H9 (cell line): ENCODE measurements at regions not wholly inside any gene's neighbourhood (a gene's known extent, or its start where the extent isn't known, plus 50 kb on each side); places are given as distances from the start of the nearest gene placed in this dataset.

Experiments
- DNase-seq: peaks from one replicate; pipeline ENCODE4 v3.0.0-alpha.2; 2017
- H2AFZ ChIP-seq: one replicate; pipeline ENCODE4 v1.6.1; 2013; ENCODE audit warnings: mild to moderate bottlenecking, low read length, control low read depth, moderate library complexity
- H2AK5ac ChIP-seq: 2 replicates; pipeline ENCODE4 v1.6.1; 2013; ENCODE audit warnings: low read length, control low read depth, mixed read lengths; ENCODE audit not compliant: insufficient read length
- H2BK120ac ChIP-seq: one replicate; pipeline ENCODE4 v1.6.1; 2013; ENCODE audit warnings: low read depth, mild to moderate bottlenecking, low read length, control low read depth, inconsistent platforms; ENCODE audit not compliant: poor library complexity, severe bottlenecking
- H2BK12ac ChIP-seq: 2 replicates; pipeline ENCODE4 v1.6.1; 2013; ENCODE audit warnings: low read length, control low read depth, mixed read lengths, low read depth; ENCODE audit not compliant: insufficient read length
- H2BK15ac ChIP-seq: 2 replicates; pipeline ENCODE4 v1.6.1; 2013; ENCODE audit warnings: low read depth, low read length, control low read depth
- H2BK20ac ChIP-seq: one replicate; pipeline ENCODE4 v1.6.1; 2013; ENCODE audit warnings: low read depth, mild to moderate bottlenecking, low read length, control low read depth, inconsistent platforms; ENCODE audit not compliant: poor library complexity, severe bottlenecking
- H2BK5ac ChIP-seq: 2 replicates; pipeline ENCODE4 v1.6.1; 2013; ENCODE audit warnings: low read length, control low read depth, mixed read lengths; ENCODE audit not compliant: insufficient read length
- H3K14ac ChIP-seq: 2 replicates; pipeline ENCODE4 v1.6.1; 2013; ENCODE audit warnings: low read length, control low read depth; ENCODE audit not compliant: insufficient read depth
- H3K18ac ChIP-seq: 2 replicates; pipeline ENCODE4 v1.6.1; 2013; ENCODE audit warnings: low read depth, mild to moderate bottlenecking, mixed read lengths, low read length, control low read depth; ENCODE audit not compliant: insufficient read length
- H3K23ac ChIP-seq: 2 replicates; pipeline ENCODE4 v1.6.1; 2013; ENCODE audit warnings: low read length, control low read depth, mixed read lengths, low read depth; ENCODE audit not compliant: insufficient read length
- H3K23me2 ChIP-seq: 2 replicates; pipeline ENCODE4 v1.6.1; 2013; ENCODE audit warnings: low read depth, mild to moderate bottlenecking, mixed read lengths, low read length, control low read depth; ENCODE audit not compliant: insufficient read length, poor library complexity, severe bottlenecking
- H3K27ac ChIP-seq: 2 replicates; pipeline ENCODE4 v1.5.1; 2013; ENCODE audit warnings: low read length, control low read depth, mixed read lengths, low read depth; ENCODE audit not compliant: insufficient read length
- H3K27me3 ChIP-seq: 2 replicates; pipeline ENCODE4 v1.6.1; 2013; ENCODE audit warnings: low read length, control low read depth, inconsistent platforms; ENCODE audit not compliant: insufficient read depth
- H3K4ac ChIP-seq: 2 replicates; pipeline ENCODE4 v1.6.1; 2013; ENCODE audit warnings: low read depth, mild to moderate bottlenecking, control low read depth, inconsistent platforms, low read length, moderate library complexity
- H3K4me1 ChIP-seq: 2 replicates; pipeline ENCODE4 v1.6.1; 2013; ENCODE audit warnings: low read length, control low read depth, inconsistent platforms; ENCODE audit not compliant: insufficient read depth
- H3K4me2 ChIP-seq: 2 replicates; pipeline ENCODE4 v1.6.1; 2013; ENCODE audit warnings: low read length, control low read depth, mixed read lengths; ENCODE audit not compliant: insufficient read length, insufficient read depth
- H3K56ac ChIP-seq: 2 replicates; pipeline ENCODE4 v1.6.1; 2013; ENCODE audit warnings: low read depth, mild to moderate bottlenecking, mixed read lengths, low read length, control low read depth; ENCODE audit not compliant: insufficient read length
- H3K79me1 ChIP-seq: 2 replicates; pipeline ENCODE4 v1.6.1; 2013; ENCODE audit warnings: low read depth, mild to moderate bottlenecking, moderate library complexity, low read length, control low read depth, inconsistent platforms; ENCODE audit not compliant: insufficient read depth, poor library complexity, severe bottlenecking
- H3K79me2 ChIP-seq: 2 replicates; pipeline ENCODE4 v1.6.1; 2013; ENCODE audit warnings: low read length, control low read depth, inconsistent platforms; ENCODE audit not compliant: insufficient read depth
- H3K9ac ChIP-seq: 2 replicates; pipeline ENCODE4 v1.6.1; 2013; ENCODE audit warnings: low read length, control low read depth, mixed read lengths; ENCODE audit not compliant: insufficient read length; ENCODE audit errors: extremely low read depth
- H3K9me3 ChIP-seq: one replicate; pipeline ENCODE4 v1.6.1; 2013; ENCODE audit warnings: low read depth, low read length, inconsistent platforms; ENCODE audit not compliant: control insufficient read depth
- H3T11ph ChIP-seq: one replicate; pipeline ENCODE4 v1.6.1; 2013; ENCODE audit warnings: mild to moderate bottlenecking, low read length, control low read depth, inconsistent platforms
- H4K20me1 ChIP-seq: one replicate; pipeline ENCODE4 v1.6.1; 2013; ENCODE audit not compliant: control insufficient read depth, insufficient read length, insufficient read depth
- H4K5ac ChIP-seq: 2 replicates; pipeline ENCODE4 v1.6.1; 2013; ENCODE audit warnings: low read depth, mild to moderate bottlenecking, mixed read lengths, low read length, control low read depth; ENCODE audit not compliant: insufficient read length
- H4K8ac ChIP-seq: replicated peaks from 2 replicates; pipeline ENCODE4 v1.6.1; 2013; ENCODE audit warnings: low read length, control low read depth, mixed read lengths, low read depth; ENCODE audit not compliant: insufficient read length
- H4K91ac ChIP-seq: 2 replicates; pipeline ENCODE4 v1.6.1; 2013; ENCODE audit warnings: low read depth, mild to moderate bottlenecking, moderate library complexity, mixed read lengths, low read length, control low read depth; ENCODE audit not compliant: insufficient read length
- H3K27ac Mint-ChIP-seq, 3 experiments: 2 replicates in 2 of 3; 3 replicates in 1 of 3; pipeline ENCODE4 v1.8.0; 2020 to 2021; ENCODE audit warnings: mixed read lengths in 3 of 3, mild to moderate bottlenecking in 1 of 3, moderate library complexity in 1 of 3
- H3K27me3 Mint-ChIP-seq: 2 replicates; pipeline ENCODE4 v1.8.0; 2021; ENCODE audit warnings: low read depth, mild to moderate bottlenecking, moderate library complexity, mixed read lengths
- H3K36me3 Mint-ChIP-seq, 3 experiments: 2 replicates in 2 of 3; 3 replicates in 1 of 3; pipeline ENCODE4 v1.8.0; 2020 to 2021; ENCODE audit warnings: low read depth in 3 of 3, mixed read lengths in 3 of 3; ENCODE audit not compliant: insufficient read depth in 1 of 3
- H3K4me1 Mint-ChIP-seq, 2 experiments: 2 replicates each; pipeline ENCODE4 v1.8.0; 2020; ENCODE audit warnings: mixed read lengths in 2 of 2
- H3K4me3 Mint-ChIP-seq, 2 experiments: 2 replicates in 1 of 2; 3 replicates in 1 of 2; pipeline ENCODE4 v1.8.0; 2020 to 2021; ENCODE audit warnings: mild to moderate bottlenecking in 2 of 2, mixed read lengths in 2 of 2, moderate library complexity in 1 of 2
- H3K9me3 Mint-ChIP-seq, 2 experiments: 2 replicates in 1 of 2; 3 replicates in 1 of 2; pipeline ENCODE4 v1.8.0; 2020; ENCODE audit warnings: mild to moderate bottlenecking in 2 of 2, mixed read lengths in 2 of 2, moderate library complexity in 1 of 2
- CTCF ChIP-seq: fragments of 200-600 bp; sonication (generic); conservative IDR thresholded peaks from 3 replicates; pipeline ENCODE4 v1.8.0; 2021; ENCODE audit warnings: antibody characterized with exemption, mild to moderate bottlenecking
- WGBS: extraction: QIAGEN DNeasy Blood & Tissue Kit; methylation state at CpG from one replicate; pipeline ENCODE4 v1.1.7; 2013; ENCODE audit warnings: missing lambda C conversion rate, low lambda C conversion rate, mixed read lengths; ENCODE audit not compliant: insufficient read length; ENCODE audit errors: extremely low coverage; 5-methylcytosine and 5-hydroxymethylcytosine counted together

- H3K27me3 Mint-ChIP-seq: peaks cover 51% of the 10 kb centered on the region
- H2BK12ac ChIP-seq: no peak overlapping the region
Observed at GRCh38 chr20:2212456-2213015, 83.3 kb upstream of the TGM3 start.

More at GRCh38 chr20:2212456-2213015, 83.3 kb upstream of the TGM3 start:
- Histone ChIP-seq H3K4ac (no peak overlapping the region), H2BK5ac (no peak overlapping the region), H3K79me1 (no peaks in the 10 kb centered on the region), H4K8ac (no peak overlapping the region), H3K56ac (no peak overlapping the region), H3K27me3 (no peaks in the 10 kb centered on the region; the same call in 1 of the 2 replicates), H2BK15ac (no peak overlapping the region), H3K18ac (no peak overlapping the region), H3K9me3 (no peaks in the 10 kb centered on the region), H3K27ac (no peak overlapping the region), H3K14ac (no peak overlapping the region; the same call in 1 of the 2 replicates), H4K5ac (no peak overlapping the region), H2AFZ (no peak overlapping the region), H3K4me1 (no peaks in the 10 kb centered on the region), H3K23ac (no peak overlapping the region), H4K20me1 (no peaks in the 10 kb centered on the region), H3K4me2 (no peak overlapping the region), H3K79me2 (no peaks in the 10 kb centered on the region), H2BK120ac (no peak overlapping the region), H3K9ac (no peak overlapping the region), H2BK20ac (no peak overlapping the region), H3T11ph (no peak overlapping the region), H2AK5ac (no peak overlapping the region), H3K23me2 (peaks cover 3% of the 10 kb centered on the region), H4K91ac (no peak overlapping the region)
- Mint-ChIP-seq H3K36me3 (no peaks in the 10 kb centered on the region), H3K4me1 (no peaks in the 10 kb centered on the region), H3K4me3 (no peak overlapping the region), H3K27ac (no peak overlapping the region), H3K9me3 (no peaks in the 10 kb centered on the region)
- no peak for DNase-seq
- no peak for TF ChIP-seq CTCF
- no CpG with 5 or more reads among the region's 6 CpGs for WGBS
